ENCODE measurements at regions not wholly inside any gene's neighbourhood (a gene's known extent, or its start where the extent isn't known, plus 50 kb on each side); places are given as distances from the start of the nearest gene placed in this dataset.

DNA sequence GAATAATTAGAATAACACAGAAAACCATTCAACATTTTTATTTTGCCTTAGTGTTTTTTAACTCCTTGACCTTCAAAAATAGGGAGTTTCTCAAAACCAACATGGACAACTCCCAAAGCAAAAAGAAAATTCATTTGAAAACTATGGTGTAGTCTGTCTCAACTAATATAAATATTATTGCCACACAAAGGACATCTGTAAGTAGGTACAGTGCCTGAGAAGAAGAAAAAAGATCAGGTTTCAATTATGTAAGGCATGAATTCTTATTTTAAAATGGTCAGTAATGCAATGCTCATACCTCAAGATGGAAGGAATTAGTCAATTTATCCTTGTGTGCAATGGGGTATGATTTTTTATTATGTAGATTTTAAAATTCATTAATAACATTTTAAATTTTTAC lies 109.6 kb upstream of the CNTLN start:
- DNase-seq (ENCODE audit: low read depth, low spot score), result no peak
- in situ Hi-C loops (cut with HindIII; ENCODE audit: low pct_unique_long_range_greater_than_20kb, low sequenced_read_pairs), result no loop called here

DNA sequence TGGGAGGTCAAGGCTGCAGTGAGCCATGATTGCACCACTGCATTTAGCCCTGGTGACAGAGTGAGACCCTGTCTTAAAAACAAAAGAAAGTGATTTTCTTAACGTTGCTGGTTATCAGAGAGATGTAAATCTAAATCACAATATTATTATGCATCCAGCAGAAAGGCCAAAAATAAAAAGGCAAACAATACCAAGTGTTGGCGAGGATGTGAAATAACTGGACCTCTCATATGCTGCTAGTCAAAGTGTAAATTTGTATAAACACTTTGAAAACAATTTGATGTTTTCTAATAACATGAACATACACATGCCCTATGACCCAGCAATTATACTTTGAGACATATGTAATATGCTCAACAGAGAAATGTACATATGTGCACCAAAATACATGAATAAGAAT lies 110.7 kb upstream of the CNTLN start:
- no peak for DNase-seq (ENCODE audit: low read depth, low spot score)
- in situ Hi-C loops (cut with HindIII; ENCODE audit: low pct_unique_long_range_greater_than_20kb, low sequenced_read_pairs), result no loop called here

DNA sequence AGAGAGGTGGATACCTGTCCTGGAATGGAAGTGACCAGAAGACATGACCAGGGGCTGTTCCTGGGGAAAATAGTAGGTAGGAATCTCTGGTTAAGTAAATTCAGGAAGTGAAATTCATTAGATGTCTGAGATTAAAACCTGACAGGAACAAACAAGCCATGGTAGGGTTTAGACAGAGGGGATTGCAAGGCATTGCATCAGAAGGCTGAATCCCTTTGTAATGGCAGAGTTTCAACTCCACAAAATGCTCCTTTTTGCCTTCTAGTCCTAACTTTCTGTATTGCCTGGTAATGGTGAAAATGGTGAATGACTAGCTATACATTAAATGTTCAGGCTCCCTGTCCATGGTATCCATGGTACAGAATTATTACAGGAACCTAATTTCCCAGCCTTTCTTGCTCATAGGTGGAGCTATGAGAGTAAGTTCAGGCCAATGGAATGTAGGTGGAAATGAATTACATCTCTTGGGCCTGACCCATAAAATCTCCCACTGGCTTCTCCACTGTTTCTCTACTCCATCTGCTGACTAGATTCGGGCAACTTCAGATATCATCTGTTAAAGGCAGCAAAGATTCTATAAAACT lies 113.4 kb upstream of the CNTLN start:
- no peak for DNase-seq (ENCODE audit: low read depth, low spot score)
- in situ Hi-C loops (cut with HindIII; ENCODE audit: low pct_unique_long_range_greater_than_20kb, low sequenced_read_pairs), result no loop called here

DNA sequence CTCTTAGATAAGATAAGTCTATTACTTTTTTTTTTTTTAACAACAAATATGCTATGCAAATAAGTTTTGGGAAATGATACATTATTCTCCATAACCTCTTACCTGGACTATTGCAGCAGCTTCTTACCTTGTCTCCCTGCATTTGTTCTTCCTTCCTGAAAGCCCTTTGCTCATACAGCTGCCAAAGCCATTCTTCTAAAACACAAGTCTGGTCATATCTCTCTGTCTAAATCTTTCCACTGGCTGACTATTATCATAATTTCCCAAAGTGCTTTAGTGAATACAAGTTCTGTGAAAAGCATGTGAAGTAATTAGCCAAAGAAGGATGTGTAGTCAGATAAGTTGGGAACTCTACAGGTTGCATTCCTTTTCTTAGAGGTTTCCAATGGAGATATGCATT lies 115.4 kb upstream of the CNTLN start:
- DNase-seq (ENCODE audit: low read depth, low spot score), result no peak
- in situ Hi-C loops (cut with HindIII; ENCODE audit: low pct_unique_long_range_greater_than_20kb, low sequenced_read_pairs), result no loop called here

DNA sequence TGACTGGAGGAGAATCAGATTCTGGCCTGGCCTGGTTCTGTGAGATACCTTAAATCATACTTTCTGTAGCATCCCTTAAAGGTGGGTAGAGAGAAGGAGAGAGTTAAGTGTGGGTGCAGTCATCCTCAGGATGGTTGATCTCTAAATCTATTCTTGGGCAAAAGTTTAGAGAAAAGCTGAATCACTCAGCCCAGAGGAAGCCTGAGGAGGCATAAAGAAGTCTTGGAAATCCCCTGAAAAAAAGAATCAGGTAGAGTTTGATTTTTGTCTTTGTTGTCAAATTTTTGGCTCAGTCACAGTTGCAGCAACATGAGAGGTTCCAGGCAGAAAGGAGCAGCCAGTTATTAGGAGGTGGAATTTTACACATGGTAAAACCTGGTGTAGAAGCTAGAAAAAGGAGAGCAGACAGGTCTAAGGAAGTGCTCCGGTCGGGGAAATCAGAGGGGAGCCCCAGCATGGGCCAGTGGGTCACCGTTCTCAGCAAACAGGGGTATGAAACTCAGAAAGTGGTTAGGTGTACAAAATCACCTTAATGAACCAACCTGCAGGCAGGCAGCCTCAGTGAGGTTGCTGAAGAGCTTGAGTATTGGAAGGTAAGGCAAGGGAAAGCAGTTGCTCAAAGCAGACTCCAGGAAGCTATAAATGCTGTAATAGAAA lies 116.2 kb upstream of the CNTLN start:
- no peak for DNase-seq (ENCODE audit: low read depth, low spot score)
- in situ Hi-C loops (cut with HindIII; ENCODE audit: low pct_unique_long_range_greater_than_20kb, low sequenced_read_pairs), result no loop called here

DNA sequence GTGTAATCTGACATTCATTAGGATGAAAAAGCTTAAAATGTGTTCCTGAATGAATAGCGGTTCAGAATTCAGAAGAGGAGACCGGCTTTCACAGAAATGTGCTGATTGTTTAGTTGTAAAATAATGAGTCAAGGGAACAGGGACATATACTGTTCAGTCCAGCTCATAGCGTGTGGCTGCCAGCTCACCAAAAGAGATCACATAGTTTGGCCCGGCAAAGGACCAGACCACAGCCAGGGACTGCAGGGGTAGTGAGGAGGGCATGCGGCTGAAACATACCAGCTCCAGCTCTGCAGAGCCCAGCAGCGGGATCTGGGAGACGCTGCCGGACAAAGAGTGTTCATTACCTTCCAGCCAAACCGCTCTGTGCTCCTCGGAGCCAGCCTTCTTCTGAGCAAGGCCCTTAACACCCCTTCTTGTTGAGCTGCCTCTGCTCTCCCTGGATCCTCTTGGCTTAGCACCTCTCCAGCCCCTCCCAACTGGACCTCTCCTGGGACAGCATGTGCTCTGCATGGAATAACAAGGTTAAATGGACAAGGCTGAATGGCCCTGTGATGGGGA lies 116.8 kb upstream of the CNTLN start:
- in situ Hi-C loops (cut with HindIII; ENCODE audit: low pct_unique_long_range_greater_than_20kb, low sequenced_read_pairs), result no loop called here

DNA sequence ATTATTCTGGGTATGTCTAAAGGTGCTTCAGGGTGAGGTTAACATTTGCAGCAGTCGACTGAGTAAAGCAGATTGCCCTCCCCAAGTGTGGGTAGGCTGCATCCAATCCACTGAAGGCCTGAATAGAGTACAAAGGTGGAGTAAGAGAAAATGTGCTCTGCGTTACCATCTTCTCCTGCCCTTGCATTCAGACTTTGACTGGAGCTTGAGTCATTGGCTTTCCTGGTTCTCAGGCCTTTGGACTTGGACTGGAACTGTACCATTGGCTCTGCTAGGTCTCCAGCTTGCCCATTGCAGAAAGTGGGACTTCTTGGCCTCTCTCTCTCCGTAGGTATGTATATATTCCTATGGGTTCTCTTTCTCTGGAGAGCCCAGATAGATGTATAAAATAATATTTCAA lies 120.9 kb upstream of the CNTLN start:
- DNase-seq (ENCODE audit: low read depth, low spot score), result no peak
- in situ Hi-C loops (cut with HindIII; ENCODE audit: low pct_unique_long_range_greater_than_20kb, low sequenced_read_pairs), result no loop called here

More for the DNA sequence above, 116.8 kb upstream of the CNTLN start:
- DNase-seq (ENCODE audit: low read depth, low spot score), result peak; percentile 95

DNA sequence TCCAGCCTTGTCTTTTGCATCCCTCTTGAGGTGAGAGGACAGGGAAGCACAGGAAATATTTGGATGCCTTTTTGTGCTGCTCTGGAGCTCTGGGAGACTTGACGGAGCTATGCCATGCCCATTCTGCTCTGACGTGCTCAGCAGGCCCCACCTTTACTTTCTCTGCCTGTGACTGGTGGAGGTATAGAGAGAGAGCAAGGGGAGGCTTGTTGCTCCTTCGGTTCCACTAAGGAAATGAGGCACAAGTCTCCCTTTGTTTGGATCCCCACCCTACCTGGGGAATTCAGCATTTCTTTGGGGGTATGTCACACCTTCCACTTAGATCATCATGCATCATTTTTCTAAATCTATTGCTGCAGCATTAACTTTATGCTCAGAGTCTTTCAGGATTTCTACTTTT lies 121.8 kb upstream of the CNTLN start:
- in situ Hi-C loops (cut with HindIII; ENCODE audit: low pct_unique_long_range_greater_than_20kb, low sequenced_read_pairs), result no loop called here
- no peak for DNase-seq (ENCODE audit: low read depth, low spot score)

DNA sequence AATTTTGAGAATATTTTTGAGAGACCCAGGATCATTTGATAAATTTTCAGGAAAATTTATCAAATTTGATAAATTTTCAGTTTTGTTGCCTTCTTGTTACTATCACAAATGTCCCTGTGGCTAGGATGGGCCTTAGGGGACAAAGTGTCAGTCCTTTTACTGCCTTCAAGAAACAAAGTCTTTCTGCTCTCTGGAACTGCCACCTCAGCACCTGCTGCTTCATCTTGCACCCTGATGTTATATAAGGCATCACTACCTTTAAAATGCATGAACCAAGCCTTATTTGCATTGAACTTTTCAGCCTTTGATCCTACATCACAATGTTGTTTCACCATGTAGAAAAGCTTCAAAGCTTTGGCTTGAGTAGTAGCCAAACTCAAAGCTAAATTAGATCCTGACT lies 123.0 kb upstream of the CNTLN start:
- in situ Hi-C loops (cut with HindIII; ENCODE audit: low pct_unique_long_range_greater_than_20kb, low sequenced_read_pairs), result no loop called here
- no peak for DNase-seq (ENCODE audit: low read depth, low spot score)

DNA sequence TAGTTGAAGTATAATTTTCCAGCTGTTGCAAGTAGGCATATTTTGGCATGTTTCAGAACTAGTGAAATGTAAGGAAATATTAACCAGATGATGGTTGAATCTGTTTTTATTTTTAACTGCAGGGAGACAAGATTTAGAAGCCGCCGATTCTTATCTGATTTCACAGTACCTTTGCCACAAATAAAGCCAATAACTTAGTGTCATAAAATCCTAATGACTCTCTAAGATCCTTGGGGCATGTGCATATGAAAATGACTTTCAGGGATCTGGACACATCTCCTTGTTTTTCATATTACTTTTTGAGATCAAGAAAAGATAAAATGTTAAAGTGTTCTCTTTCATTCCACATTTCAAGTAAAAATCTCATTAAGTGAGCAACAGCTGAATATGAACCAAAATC lies 125.8 kb upstream of the CNTLN start:
- in situ Hi-C loops (cut with HindIII; ENCODE audit: low pct_unique_long_range_greater_than_20kb, low sequenced_read_pairs), result no loop called here
- no peak for DNase-seq (ENCODE audit: low read depth, low spot score)

DNA sequence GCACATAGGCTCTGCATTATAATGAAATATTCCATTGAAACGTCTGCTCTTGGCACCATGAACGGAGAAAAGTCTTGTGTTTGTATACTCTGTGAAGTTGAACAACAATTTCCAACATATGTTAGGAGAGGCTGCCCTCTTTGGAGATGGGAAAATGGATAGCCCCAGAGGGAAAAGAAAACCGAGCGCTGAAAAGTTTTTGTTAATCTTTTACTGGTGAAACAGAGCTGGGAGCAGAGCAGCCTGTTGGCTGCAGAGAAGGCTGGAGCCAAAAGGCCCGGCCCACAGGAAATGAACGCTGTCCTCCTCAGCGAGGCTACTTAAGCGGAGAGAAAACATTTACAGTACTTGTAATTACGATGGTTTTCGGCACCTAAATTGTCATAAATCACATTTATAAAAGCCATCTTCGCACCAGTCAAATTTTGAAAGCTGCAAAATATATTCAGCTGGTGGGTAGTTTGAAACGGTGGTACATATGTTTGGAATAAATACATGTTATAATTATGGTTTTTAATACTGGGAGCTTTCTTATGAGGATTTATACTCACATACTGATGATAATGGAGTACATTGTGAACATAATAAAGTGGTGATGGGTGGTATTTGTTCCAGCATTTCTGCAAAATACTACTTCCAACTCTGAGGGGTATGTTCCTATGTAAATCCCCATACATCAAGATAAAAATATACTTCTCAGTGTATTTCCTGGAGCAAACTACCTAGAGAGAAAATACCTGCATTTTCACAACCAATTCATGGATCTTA lies 129.6 kb upstream of the CNTLN start:
- in situ Hi-C loops (cut with HindIII; ENCODE audit: low pct_unique_long_range_greater_than_20kb, low sequenced_read_pairs), result no loop called here
- DNase-seq (ENCODE audit: low read depth, low spot score), result peak; percentile 45

DNA sequence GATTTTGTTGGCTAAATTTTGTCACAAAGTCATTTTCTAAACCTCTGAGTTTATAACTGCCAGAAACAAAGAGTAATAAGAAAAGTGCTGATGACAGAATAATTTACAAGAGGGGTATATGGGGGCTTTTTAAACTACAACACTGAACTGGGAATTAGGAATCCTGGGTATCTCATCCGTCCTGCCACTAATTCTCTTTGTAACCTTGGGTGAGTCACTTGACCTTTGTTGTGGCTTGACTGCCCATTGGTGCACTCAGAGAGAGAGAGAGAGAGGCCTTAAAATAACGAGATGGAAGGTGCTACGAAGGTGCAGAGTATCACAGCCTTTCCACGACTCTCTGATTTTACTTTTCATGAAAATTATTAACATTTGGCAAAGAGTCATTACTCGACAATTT lies 130.3 kb upstream of the CNTLN start:
- peak; percentile 26 for DNase-seq (ENCODE audit: low read depth, low spot score)
- in situ Hi-C loops (cut with HindIII; ENCODE audit: low pct_unique_long_range_greater_than_20kb, low sequenced_read_pairs), result no loop called here

DNA sequence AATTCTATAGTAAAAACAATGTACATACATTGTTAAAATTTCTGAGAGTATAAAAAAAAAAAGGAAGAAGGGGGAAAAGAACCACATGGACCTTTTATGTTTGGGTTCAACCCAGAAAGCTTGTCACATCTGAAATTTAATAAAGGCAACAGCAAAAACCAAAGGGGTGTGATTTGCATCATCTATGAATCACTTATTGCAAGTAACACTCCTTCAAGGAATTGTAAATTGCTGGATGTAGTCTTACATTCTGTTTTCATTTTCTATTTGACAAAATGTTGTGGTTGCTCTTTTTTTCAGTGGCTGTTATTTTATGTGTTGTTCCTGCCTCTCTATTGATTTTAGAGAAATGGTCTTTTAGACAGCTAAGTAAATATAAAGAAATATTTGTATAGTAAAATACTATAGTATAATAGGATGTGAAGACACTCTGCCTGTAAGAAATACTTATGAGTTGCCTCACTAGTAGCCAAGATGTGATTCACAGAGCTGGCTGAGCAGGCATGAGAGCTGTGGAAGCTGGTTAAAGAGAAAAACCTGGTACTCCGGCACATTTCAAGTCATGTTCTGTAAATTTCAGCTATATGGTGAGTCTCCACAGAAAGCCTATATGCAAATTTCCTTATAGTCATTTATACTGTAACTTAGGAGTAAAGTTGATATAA lies 131.1 kb upstream of the CNTLN start:
- DNase-seq (ENCODE audit: low read depth, low spot score), result no peak
- in situ Hi-C loops (cut with HindIII; ENCODE audit: low pct_unique_long_range_greater_than_20kb, low sequenced_read_pairs), result no loop called here

DNA sequence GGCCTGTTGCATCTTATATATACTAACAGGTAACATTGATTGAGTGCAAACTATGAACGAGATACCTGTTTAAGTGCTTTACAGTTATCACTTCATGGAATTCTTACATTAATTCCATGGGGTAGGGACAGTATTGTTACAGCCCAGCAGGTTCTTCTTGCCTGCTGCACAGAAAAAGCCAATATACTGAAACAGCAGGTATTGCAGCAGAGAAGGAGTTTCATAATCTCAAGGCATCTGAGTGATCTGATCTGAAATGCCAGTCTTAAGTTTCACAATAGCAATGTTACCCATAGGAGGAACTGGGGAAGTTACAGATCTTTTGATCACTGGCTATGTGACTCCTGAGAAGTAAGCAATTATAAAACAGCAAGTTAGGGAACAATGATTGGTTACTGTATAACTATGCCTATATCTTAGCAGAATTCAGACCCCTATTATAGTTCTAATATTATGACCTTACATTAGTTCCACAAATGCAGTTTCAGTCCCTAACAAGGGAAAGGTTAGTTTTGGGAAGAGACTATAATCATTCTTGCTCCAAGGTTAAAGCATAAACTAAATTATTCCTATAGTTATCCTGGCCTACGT lies 126.5 kb upstream of the BNC2 start:
- in situ Hi-C loops (cut with HindIII; ENCODE audit: low pct_unique_long_range_greater_than_20kb, low sequenced_read_pairs), result no loop called here
- DNase-seq (ENCODE audit: low read depth, low spot score), result no peak

DNA sequence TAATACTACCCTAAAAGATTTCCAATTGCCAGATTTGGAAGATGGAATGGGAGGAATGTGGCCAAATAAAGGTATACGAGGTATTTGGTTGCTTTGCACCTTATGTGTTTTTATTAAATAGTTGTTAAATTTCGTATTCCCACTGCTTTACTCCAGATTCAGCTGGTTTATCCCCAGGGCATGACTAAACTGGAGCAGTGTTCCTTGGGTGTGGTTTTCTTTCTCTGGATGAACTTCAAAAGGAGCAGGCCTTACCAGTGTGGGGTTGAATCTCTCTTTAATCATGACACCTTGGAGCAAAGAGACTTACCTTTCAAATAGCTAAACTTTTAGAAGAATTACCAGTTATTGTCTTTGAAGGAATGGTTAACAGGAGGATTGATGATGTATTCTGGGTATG lies 121.7 kb upstream of the BNC2 start:
- no peak for DNase-seq (ENCODE audit: low read depth, low spot score)
- in situ Hi-C loops (cut with HindIII; ENCODE audit: low pct_unique_long_range_greater_than_20kb, low sequenced_read_pairs), result no loop called here

DNA sequence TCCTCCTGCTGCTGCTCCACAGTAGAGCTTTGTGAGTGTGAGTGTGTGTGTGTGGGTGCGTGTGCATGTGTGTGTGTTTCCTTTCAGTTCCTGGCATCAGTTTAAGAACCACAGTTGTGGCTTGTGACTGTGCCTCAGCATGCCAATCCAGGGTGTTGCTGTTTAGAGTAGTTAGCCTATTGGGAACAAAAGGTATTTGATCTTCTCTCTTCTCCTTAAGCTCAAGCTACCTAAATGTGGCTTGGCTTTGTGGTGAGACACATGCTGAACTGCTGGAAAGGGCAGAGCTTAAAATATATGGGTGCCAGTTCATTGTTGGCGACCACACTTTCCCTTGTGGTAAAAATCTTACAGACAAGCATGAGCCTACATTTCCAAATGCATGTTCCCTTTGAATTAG lies 116.6 kb upstream of the BNC2 start:
- peak; percentile 57 for DNase-seq (ENCODE audit: low read depth, low spot score)
- in situ Hi-C loops (cut with HindIII; ENCODE audit: low pct_unique_long_range_greater_than_20kb, low sequenced_read_pairs), result no loop called here

DNA sequence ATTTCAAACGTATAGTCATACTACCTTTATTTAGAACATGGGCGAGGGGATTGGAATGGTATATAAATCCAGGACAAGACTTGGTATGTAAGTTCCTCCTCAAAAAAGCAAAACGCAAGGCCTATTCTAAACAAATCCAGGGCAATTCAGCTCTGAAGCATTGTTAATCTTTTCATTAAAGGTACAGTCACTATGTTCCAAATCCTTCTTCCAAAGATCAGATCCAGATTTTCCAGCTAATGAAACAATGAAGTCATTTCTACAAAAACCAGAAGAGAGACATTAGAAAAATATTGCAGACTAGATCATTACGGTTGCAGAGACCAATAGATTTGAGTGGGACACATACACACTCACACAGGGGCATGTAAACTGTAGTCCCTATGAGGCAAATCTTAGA lies 116.1 kb upstream of the BNC2 start:
- in situ Hi-C loops (cut with HindIII; ENCODE audit: low pct_unique_long_range_greater_than_20kb, low sequenced_read_pairs), result no loop called here

More for the DNA sequence above, 116.1 kb upstream of the BNC2 start:
- DNase-seq (ENCODE audit: low read depth, low spot score), result no peak
